ENCODE measurements at regions not wholly inside any gene's neighbourhood (a gene's known extent, or its start where the extent isn't known, plus 50 kb on each side); places are given as distances from the start of the nearest gene placed in this dataset.

GRCh38 chr4:133385161-133385954 is 236.3 kb downstream of the PCDH10 start:
- TF ChIP-seq CTCF (IDR thresholded peaks at IDR 0.05) (no peak), POLR2A (IDR thresholded peaks at IDR 0.05) (no peak)

All from uterus (tissue), 2 donors.